AG08396 (cell line): ENCODE measurements at regions not wholly inside any gene's neighbourhood (a gene's known extent, or its start where the extent isn't known, plus 50 kb on each side); places are given as distances from the start of the nearest gene placed in this dataset.
A peak's percentile ranks its signal among the peaks of the same experiment; 100 is the strongest.

Source experiments
- DNase-seq: peaks from one replicate; pipeline ENCODE4 v3.0.0; 2012; ENCODE audit warnings: low spot score, mixed read lengths

- no peak for DNase-seq
Observed at GRCh38 chr12:91920741-91921140, 224.9 kb downstream of the BTG1 start.

DNA sequence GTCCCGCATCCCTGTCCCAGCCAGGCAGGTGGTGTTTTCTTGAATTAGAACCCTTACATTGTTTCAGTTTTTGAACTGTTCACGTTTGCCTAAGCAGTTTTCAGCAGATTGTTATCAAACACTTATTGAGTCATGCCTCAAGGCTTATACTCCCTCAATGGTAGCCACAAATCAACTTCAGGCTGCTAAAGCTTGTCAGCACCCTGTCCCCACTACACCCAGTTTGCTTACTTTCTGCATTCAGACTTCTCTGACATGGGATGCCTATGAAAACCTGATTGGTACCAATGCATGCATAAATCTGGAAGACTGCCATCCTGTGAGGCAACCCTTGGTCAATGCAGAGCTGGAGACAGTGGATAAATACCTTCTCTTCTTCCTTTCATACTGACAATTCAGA, 225.4 kb downstream of the BTG1 start:
- DNase-seq: peak; percentile 17

GRCh38 chr12:91918431-91918830, 227.2 kb downstream of the BTG1 start:
- no peak for DNase-seq

GRCh38 chr12:91914701-91915100, 230.9 kb downstream of the BTG1 start:
- DNase-seq: no peak

DNA sequence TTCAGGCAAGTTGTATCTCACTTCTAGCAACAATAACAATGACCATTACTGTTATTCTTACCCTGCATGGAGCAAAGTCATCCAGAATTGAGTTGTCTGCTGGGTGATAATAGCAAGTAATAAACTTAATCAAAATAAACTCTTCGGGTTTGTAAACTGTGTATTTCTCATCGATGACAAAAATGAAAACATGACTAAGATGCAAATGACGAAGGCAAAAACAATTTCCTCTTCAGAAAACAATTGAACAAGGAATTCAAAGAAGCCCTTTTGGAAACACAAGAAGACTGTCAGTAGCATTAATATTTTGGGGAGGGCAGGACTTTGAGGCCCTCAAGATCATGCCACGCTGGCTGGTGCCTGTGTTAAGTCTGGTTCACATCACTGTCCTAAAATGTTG, 232.0 kb downstream of the BTG1 start:
- no peak for DNase-seq

DNA sequence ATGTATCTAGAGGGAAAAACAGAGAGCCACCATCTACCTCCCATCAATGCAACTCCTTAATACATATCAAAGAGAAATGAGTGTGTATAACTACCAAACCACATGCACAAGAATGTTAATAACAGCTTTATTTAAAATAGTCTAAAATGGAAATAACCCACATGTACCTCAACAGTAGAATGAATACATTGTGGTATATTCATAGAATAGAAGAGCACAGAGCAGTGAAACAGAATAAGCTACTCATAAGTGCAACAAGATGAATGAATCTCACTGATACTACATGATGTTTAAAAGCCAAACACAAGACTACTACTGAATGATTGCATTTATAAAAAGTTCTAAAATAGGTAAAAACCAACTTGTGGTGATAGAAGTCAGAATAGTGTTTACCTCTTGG, 232.5 kb downstream of the BTG1 start:
- no peak for DNase-seq

GRCh38 chr12:91912178-91912577, 233.5 kb downstream of the BTG1 start:
- DNase-seq: no peak

DNA sequence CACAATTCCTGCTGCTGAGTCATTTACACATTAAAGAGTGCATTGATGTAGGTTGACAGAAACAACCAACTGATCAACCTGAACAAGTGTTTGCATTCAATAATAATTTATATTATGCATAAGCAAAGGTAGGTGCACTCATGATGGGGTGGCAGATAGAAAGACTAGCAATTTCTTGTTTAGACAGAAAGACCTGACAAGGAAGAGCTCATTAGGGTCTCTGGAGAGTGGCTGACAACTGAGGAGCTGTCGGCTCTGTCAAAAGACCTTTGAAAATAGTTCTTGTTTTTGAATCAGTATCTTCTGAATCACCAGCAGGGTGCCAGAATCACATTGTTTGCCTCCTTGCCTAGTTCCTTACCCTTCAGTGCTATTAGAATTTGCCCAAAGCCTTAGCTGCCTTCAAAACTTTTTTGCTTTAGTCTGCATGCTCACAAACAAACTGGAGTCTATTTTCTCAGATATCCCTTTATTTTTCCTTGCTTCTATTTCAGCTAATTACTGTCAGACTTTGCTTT, 234.7 kb downstream of the BTG1 start:
- no peak for DNase-seq

- DNase-seq: no peak
Observed at GRCh38 chr12:91902860-91903683, 242.6 kb downstream of the BTG1 start.

DNA sequence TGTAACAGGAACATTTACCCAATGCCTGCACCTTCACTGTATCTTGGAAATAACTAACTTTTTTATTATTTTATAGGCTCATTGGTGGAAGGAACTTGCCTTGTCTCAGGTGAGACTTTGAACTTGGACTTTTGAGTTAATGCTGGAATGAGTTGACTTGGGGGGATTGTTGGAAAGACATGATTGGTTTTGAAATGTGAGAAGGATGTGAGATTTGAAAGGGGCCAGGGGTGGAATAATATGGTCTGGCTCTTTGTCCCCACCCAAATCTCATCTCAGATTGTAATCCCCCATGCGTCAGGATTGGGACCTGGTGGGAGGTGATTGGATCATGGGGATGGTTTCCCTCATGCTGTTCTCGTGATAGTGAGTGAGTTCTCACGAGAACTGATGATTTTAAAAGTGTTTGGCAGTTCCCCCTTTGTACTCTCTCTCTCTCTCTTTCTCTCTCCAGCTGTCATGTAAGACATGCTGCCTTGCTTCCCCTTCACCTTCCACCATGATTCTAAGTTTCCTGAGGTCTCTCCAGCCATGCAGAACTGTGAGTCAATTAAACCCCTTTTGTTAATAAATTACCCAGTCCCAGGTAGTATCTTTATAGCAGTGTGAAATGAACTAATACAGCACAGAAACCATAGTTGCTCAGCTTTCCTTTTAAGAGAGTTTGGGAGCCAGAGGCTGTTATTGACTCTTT, 244.1 kb downstream of the BTG1 start:
- DNase-seq: no peak

GRCh38 chr12:91900971-91901370, 244.7 kb downstream of the BTG1 start:
- DNase-seq: no peak

- DNase-seq: no peak
Observed at GRCh38 chr12:91899056-91899455, 246.6 kb downstream of the BTG1 start.

DNA sequence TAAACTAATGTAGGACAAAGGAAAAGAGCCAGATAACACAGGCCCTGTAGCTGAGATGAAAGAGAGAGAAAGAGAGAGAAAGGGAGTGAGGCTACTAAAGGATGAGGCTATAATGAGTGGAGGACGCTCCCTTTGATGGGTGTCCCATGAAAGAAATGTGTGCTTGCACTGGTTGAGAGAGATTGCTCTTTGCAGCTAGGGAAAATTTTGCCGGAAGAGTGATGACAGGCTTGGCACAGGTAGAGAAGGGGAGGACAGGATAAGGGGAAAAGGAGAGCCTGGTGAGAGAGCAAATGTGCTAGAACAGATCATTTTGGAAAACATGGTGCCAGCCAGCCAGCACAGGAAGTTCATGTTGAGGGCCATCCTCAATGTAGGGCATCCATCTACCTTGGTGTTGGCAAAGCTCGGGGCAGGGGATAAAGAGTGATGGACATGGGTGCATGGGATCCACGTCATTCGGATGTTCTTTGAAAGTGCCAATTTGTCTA, 248.6 kb downstream of the BTG1 start:
- DNase-seq: no peak

DNA sequence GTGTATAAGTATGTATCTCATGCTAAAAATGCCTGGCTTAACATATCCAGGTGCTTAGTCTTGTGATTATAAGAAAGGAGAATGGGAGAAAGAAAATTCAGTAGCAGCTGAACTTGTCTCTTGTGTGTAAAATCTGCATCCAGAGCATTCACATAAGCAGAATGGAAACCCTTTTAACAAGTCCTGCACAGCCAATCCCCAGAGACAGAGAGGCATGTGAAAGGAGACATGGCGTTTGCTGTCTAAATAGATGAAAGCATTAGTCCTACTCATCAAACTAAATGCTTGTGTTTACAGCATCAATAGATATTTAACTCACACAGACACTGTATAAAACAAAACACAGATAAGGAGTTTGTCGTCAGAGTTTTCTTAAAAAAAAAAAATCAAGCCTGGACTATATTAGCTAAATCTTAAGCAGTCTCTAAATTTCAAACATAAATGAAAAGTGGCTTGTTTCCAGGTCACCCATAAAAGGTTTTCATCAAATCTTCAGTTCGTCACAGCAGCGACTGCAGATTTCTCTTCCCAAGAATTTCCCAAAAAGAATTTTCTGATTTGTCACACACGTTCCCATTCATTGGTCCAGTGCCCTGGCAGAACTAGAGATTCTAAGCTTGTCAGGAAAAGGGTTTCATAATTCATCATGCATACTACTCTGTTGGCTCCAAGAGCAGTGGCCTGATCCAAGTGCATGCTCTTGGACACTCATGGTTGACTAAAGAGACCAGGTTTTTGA, 249.2 kb downstream of the BTG1 start:
- no peak for DNase-seq

GRCh38 chr12:91894911-91895310, 250.7 kb downstream of the BTG1 start:
- DNase-seq: no peak

DNA sequence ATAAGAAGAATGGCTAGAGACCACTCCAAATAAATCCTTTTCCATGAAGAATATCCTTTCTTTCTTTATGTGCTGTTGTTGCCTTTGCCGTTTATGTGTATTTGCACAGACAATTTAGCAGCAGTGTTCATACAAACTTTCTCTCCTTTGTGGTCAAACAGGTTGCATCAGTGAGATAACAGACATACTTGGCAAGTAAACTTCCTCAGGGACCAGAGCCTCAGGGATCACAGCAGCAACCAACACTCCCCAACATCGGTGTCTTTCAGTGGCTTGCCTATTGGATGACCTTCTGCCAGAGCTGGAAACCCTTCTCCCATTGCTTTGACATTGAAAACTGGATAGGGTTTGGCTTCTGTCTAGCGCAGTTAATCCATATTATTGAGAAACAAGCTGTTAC, 252.2 kb downstream of the BTG1 start:
- DNase-seq: no peak

DNA sequence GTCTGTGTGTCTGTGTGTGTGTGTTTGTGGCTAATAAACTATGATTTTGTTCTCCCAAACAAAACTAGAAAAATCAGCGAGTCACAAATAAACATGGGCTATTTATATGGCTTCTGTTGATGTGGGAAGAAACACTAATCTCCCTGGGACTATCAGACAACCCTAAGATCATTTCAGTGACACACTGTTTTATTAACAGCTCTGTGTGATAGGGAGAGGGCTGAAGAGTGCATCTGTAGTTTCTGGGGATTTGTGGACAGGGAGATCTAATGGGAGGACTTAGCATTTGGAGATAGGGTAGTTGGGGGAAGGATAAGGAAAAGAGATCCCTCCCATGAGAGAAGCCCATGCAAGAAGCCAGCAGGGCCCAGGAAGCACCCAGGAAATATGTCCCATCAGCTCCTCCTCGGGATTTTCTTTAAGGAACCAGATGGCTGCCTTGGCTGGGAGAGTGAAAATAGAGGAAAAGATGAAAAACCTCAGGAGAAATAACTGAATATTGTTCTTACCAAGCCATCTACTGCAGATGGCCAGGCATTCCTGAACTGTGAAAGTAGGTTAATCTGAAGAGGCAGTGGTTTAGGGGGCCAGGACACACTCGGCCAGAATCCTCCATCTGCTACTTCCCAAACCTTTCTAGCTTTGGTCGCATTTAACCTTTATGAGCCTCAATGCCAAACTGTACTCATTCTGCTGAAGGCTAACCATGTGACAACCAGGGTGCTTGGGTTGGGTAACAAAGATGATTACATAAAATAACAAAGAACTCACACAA, 253.4 kb downstream of the BTG1 start:
- DNase-seq: no peak

DNA sequence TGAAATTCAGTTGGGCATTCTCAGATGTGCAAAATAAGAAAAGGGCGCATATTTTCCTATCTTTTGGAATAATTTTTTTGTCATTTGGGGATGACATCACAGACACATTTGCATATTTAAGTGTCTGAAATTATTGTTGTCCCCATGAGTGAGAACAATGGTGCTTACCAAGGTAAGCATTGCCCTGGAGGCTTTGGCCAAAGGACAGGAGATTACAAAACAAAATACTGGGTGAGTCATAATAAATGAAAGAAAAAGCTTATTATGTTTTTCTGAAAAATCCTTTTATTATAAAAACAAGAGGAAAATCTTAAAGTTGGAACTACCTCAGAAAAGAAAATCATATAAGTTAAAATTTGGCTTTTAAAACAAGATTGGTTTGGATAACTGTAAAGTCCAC, 254.9 kb downstream of the BTG1 start:
- DNase-seq: no peak

GRCh38 chr12:91889910-91890309, 255.7 kb downstream of the BTG1 start:
- no peak for DNase-seq

DNA sequence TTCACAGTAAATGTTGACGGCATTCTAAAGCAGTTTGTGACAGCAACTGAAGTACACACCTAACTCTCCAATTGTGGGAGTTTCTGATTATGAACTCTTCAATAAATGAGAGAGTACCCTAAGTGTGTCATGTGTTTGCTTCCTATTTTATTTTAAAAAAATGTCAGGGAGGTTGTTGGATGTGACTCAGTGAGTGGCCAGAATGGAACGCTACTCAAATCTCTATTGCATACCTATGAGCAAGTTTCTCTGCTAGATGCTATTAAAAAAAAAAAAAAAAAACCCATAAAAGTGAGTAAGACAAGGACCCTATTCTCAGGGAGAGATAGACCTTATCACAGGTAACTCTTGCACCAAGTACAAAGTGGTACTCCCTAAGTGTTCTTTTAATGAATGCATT, 256.6 kb downstream of the BTG1 start:
- DNase-seq: no peak

GRCh38 chr12:91887957-91888356, 257.7 kb downstream of the BTG1 start:
- DNase-seq: no peak
